HepG2 (cell line): ENCODE measurements at regions not wholly inside any gene's neighbourhood (a gene's known extent, or its start where the extent isn't known, plus 50 kb on each side); places are given as distances from the start of the nearest gene placed in this dataset.
A peak's percentile ranks its signal among the peaks of the same experiment; 100 is the strongest.

Source experiments
- ASH2L ChIP-seq: fragments of 300-600, 200-600 bp; sonication (generic); IDR thresholded peaks from 2 replicates; pipeline ENCODE4 v1.7.0; 2017; ENCODE audit warnings: low read depth, mild to moderate bottlenecking, moderate library complexity, mixed read lengths, low read length; ENCODE audit not compliant: insufficient read length
- CENPBD1 ChIP-seq: sonication (generic); formaldehyde crosslinking; IDR thresholded peaks from 2 replicates; pipeline ENCODE4 v1.8.0; 2022; ENCODE audit warnings: missing genetic modification reagents, low read depth, mild to moderate bottlenecking, borderline replicate concordance
- FOXK2 ChIP-seq: fragments of 450-650 bp; IDR thresholded peaks from 2 replicates; pipeline ENCODE4 v1.6.1; 2016
- FOXO1 ChIP-seq: sonication (generic); formaldehyde crosslinking; IDR thresholded peaks from 2 replicates; pipeline ENCODE4 v1.4.0; 2020; ENCODE audit warnings: missing genetic modification reagents
- GPBP1L1 ChIP-seq: sonication (generic); formaldehyde crosslinking; IDR thresholded peaks from 2 replicates; pipeline ENCODE4 v1.5.0; 2020; ENCODE audit warnings: mild to moderate bottlenecking, missing genetic modification reagents
- HNF4G ChIP-seq, 2 experiments: sonication (generic) in 1 of 2; formaldehyde crosslinking in 1 of 2; IDR thresholded peaks; 2 replicates each; pipeline versions ENCODE4 v1.4.0 to v1.6.1; 2011 to 2020; ENCODE audit warnings: borderline replicate concordance in 2 of 2, low read depth in 2 of 2, mild to moderate bottlenecking in 2 of 2, low read length in 1 of 2, missing genetic modification reagents in 1 of 2, moderate library complexity in 1 of 2
- HNRNPH1 ChIP-seq: fragments of 200-400 bp; formaldehyde crosslinking; optimal IDR thresholded peaks from 2 replicates; pipeline ENCODE3; 2017; ENCODE audit warnings: mild to moderate bottlenecking, low read depth, low read length
- MED8 ChIP-seq: sonication (generic); formaldehyde crosslinking; IDR thresholded peaks from 2 replicates; pipeline ENCODE4 v1.8.1; 2023; ENCODE audit warnings: mild to moderate bottlenecking, missing genetic modification reagents; ENCODE audit not compliant: insufficient replicate concordance
- NCOA2 ChIP-seq: sonication (generic); formaldehyde crosslinking; IDR thresholded peaks from 2 replicates; pipeline ENCODE4 v1.8.0; 2022; ENCODE audit warnings: inconsistent platforms
- RBM39 ChIP-seq: fragments of 200-400 bp; formaldehyde crosslinking; IDR thresholded peaks from one replicate; pipeline ENCODE4 v1.6.1; 2018; ENCODE audit warnings: antibody characterized with exemption, mild to moderate bottlenecking, low read depth, low read length; ENCODE audit not compliant: poor library complexity, severe bottlenecking
- RXRB ChIP-seq: IDR thresholded peaks from 2 replicates; pipeline ENCODE4 v1.6.1; 2016; ENCODE audit warnings: borderline replicate concordance, missing genetic modification reagents, missing compliant biosample characterization
- SCMH1 ChIP-seq: sonication (generic); formaldehyde crosslinking; IDR thresholded peaks from 2 replicates; pipeline ENCODE4 v1.9.0; 2021; ENCODE audit warnings: missing genetic modification reagents, mild to moderate bottlenecking, borderline replicate concordance
- SOX6 ChIP-seq, 2 experiments: fragments of 450-650 bp in 1 of 2; sonication (generic) in 1 of 2; formaldehyde crosslinking in 1 of 2; IDR thresholded peaks; 2 replicates each; pipeline versions ENCODE4 v1.4.0 to v1.6.1; 2017 to 2020; ENCODE audit warnings: antibody characterized with exemption in 1 of 2, mild to moderate bottlenecking in 1 of 2, missing genetic modification reagents in 1 of 2
- SRY ChIP-seq: sonication (generic); formaldehyde crosslinking; IDR thresholded peaks from 2 replicates; pipeline ENCODE4 v1.8.0; 2022; ENCODE audit warnings: mild to moderate bottlenecking, missing genetic modification reagents
- TBL1XR1 ChIP-seq: fragments of 150-350 bp; IDR thresholded peaks from 2 replicates; pipeline ENCODE4 v1.6.1; 2014; ENCODE audit warnings: borderline replicate concordance, low read length; ENCODE audit not compliant: partially characterized antibody
- TCF7 ChIP-seq: sonication (generic); IDR thresholded peaks from 2 replicates; pipeline ENCODE4 v1.6.1; 2016; ENCODE audit warnings: antibody characterized with exemption, low read depth
- ZBTB14 ChIP-seq: sonication (generic); formaldehyde crosslinking; IDR thresholded peaks from 2 replicates; pipeline ENCODE4 v1.4.0; 2020; ENCODE audit warnings: missing genetic modification reagents
- ZBTB49 ChIP-seq: sonication (generic); formaldehyde crosslinking; IDR thresholded peaks from 2 replicates; pipeline ENCODE4 v1.4.0; 2020; ENCODE audit warnings: missing genetic modification reagents, borderline replicate concordance
- ZNF460 ChIP-seq: sonication (generic); formaldehyde crosslinking; IDR thresholded peaks from 2 replicates; pipeline ENCODE4 v1.5.1; 2020; ENCODE audit warnings: missing genetic modification reagents, mild to moderate bottlenecking, borderline replicate concordance
- TF ChIP-seq, protein P1 (sequence below): IDR thresholded peaks from 2 replicates; pipeline ENCODE4 v1.6.1; 2016; ENCODE audit warnings: mild to moderate bottlenecking, missing biosample characterization, missing genetic modification reagents
- TF ChIP-seq, protein P2 (sequence below): sonication (generic); formaldehyde crosslinking; conservative IDR thresholded peaks from 2 replicates; pipeline ENCODE4 v1.8.0; 2022; ENCODE audit warnings: missing genetic modification reagents

DNA sequence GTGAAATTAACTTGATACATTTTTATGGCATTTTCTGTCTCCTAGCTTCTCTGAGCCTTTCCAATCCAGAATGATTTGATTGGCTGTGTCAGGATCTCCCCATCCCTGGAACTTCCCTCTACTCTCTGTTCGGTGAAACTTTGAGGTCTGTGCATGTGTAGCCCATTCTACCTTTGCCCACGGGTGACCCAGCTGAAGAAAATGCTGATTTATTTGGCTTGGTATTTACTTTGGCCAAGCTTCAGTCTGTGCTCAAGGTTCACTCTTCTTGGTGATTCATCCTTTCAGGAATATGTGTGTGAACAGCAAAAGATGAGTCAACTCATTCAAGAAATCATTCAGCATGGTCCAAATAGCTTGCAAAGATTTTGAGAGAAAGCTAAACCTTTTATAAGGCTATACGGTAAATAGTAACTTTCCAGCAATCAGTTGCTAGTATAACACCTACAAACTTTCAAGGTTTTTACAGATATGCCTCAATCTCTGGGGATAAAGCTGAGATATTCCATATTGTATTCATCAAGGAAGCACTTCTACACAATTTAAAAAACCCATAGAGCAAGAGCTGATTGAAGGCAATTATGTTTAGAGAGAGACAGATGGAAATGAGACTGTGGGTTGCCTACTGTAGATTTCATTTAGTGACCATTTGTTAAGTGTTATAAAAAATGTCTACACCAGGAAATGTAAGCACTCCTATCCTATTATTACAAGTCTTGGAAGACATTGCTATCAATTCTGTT, 233.9 kb upstream of the CXXC4 start (continued):
- TF ChIP-seq ZBTB14 (CRISPR knock-in tag), result no peak
- TF ChIP-seq, protein P1, sequence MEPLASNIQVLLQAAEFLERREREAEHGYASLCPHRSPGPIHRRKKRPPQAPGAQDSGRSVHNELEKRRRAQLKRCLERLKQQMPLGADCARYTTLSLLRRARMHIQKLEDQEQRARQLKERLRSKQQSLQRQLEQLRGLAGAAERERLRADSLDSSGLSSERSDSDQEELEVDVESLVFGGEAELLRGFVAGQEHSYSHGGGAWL (CRISPR knock-in tag), result no peak
- peak; percentile 65 for TF ChIP-seq TBL1XR1
- peak; percentile 47; the same call in 1 of the 2 replicates for TF ChIP-seq FOXO1
- no peak for TF ChIP-seq SCMH1 (CRISPR knock-in tag)
- TF ChIP-seq SRY (CRISPR knock-in tag), result no peak
- no peak for TF ChIP-seq FOXK2
- TF ChIP-seq ASH2L, result no peak
- TF ChIP-seq MED8 (CRISPR knock-in tag), result no peak
- peak; percentile 70 for TF ChIP-seq TCF7
- TF ChIP-seq ZNF460 (CRISPR knock-in tag), result no peak
- peak; percentile 80 for TF ChIP-seq RXRB (CRISPR knock-in tag)
- TF ChIP-seq ZBTB49, result no peak
- no peak for TF ChIP-seq CENPBD1
- TF ChIP-seq HNRNPH1, result no peak
- TF ChIP-seq GPBP1L1 (CRISPR knock-in tag), result no peak
- TF ChIP-seq SOX6 (IDR thresholded peaks at IDR 0.05), result no peak
- 0 out of 2 replicates have a peak, but pooled peaks have one; percentile 16 for TF ChIP-seq SOX6 (CRISPR knock-in tag; IDR thresholded peaks at IDR 0.05)
- TF ChIP-seq RBM39, result no peak
- peak; percentile 66 for TF ChIP-seq NCOA2 (CRISPR knock-in tag)
- TF ChIP-seq, protein P2, sequence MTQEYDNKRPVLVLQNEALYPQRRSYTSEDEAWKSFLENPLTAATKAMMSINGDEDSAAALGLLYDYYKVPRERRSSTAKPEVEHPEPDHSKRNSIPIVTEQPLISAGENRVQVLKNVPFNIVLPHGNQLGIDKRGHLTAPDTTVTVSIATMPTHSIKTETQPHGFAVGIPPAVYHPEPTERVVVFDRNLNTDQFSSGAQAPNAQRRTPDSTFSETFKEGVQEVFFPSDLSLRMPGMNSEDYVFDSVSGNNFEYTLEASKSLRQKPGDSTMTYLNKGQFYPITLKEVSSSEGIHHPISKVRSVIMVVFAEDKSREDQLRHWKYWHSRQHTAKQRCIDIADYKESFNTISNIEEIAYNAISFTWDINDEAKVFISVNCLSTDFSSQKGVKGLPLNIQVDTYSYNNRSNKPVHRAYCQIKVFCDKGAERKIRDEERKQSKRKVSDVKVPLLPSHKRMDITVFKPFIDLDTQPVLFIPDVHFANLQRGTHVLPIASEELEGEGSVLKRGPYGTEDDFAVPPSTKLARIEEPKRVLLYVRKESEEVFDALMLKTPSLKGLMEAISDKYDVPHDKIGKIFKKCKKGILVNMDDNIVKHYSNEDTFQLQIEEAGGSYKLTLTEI (CRISPR knock-in tag), result no peak
- peak; percentile 28; the same call in 1 of the 2 replicates for TF ChIP-seq HNF4G (IDR thresholded peaks at IDR 0.05; ENCODE audit: borderline replicate concordance, low read depth, low read length)
- no peak for TF ChIP-seq HNF4G (CRISPR knock-in tag; IDR thresholded peaks at IDR 0.05; ENCODE audit: borderline replicate concordance, low read depth)
